Erythroblast (primary cell): ENCODE measurements at regions not wholly inside any gene's neighbourhood (a gene's known extent, or its start where the extent isn't known, plus 50 kb on each side); places are given as distances from the start of the nearest gene placed in this dataset.
"Not testable (repeated sequence)": the region's sequence is repeated elsewhere in the genome, so short reads cannot be mapped to it uniquely, and the experiment has no call there.

Source experiments
- GATA1 ChIP-seq: IDR thresholded peaks from 2 replicates; pipeline ENCODE4 v1.6.1; 2011; ENCODE audit warnings: low read depth, mild to moderate bottlenecking, control low read depth, low read length, moderate library complexity
- POLR2A ChIP-seq: IDR thresholded peaks from 2 replicates; pipeline ENCODE4 v1.6.1; 2011; ENCODE audit warnings: mild to moderate bottlenecking, low read length

- TF ChIP-seq POLR2A, GATA1: not testable (repeated sequence)
Observed at GRCh38 chr10:121329631-121330030, 268.6 kb downstream of the FGFR2 start.
